ENCODE measurements at regions not wholly inside any gene's neighbourhood (a gene's known extent, or its start where the extent isn't known, plus 50 kb on each side); places are given as distances from the start of the nearest gene placed in this dataset.

GRCh38 chr16:85988723-85989313 is 89.9 kb downstream of the IRF8 start:
- TF ChIP-seq CTCF (IDR thresholded peaks at IDR 0.05 in 2 of 3, conservative IDR thresholded peaks at IDR 0.05 in 1 of 3; ENCODE audit: control insufficient read depth in 2 of 3, extremely low read depth in 1 of 3, insufficient read depth in 1 of 3, low read depth in 3 of 3, low read length in 3 of 3) (no peak), MXI1 (IDR thresholded peaks at IDR 0.05; ENCODE audit: low read depth, low read length) (peak; percentile 41; the same call in 1 of the 2 replicates), RFX5 (IDR thresholded peaks at IDR 0.05; ENCODE audit: low read depth, low read length) (no peak), ETV6 (conservative IDR thresholded peaks at IDR 0.05 in 1 of 2, IDR thresholded peaks at IDR 0.05 in 1 of 2; ENCODE audit: borderline replicate concordance in 1 of 2, low read depth in 1 of 2) (peak in 1 of 2 experiments; percentile 47; a peak in 1 of 4 replicates), RCOR1 (conservative IDR thresholded peaks at IDR 0.05; ENCODE audit: low read depth, low read length) (peak; percentile 84; the same call in 1 of the 2 replicates), CHD1 (IDR thresholded peaks at IDR 0.05; ENCODE audit: low read depth, low read length) (no peak), ZZZ3 (IDR thresholded peaks at IDR 0.05; ENCODE audit: control insufficient read depth, insufficient read length, low read depth) (no peak), POLR2AphosphoS5 (IDR thresholded peaks at IDR 0.05; ENCODE audit: low read length) (no peak), ZNF207 (IDR thresholded peaks at IDR 0.05; ENCODE audit: borderline replicate concordance) (no peak), SUPT20H (IDR thresholded peaks at IDR 0.05; ENCODE audit: borderline replicate concordance, control insufficient read depth, low read depth, low read length) (no peak), USF2 (IDR thresholded peaks at IDR 0.05; ENCODE audit: borderline replicate concordance, low read depth, low read length) (no peak)

All from GM12878 (cell line).